ENCODE measurements at regions not wholly inside any gene's neighbourhood (a gene's known extent, or its start where the extent isn't known, plus 50 kb on each side); places are given as distances from the start of the nearest gene placed in this dataset.

GRCh38 chrX:77160301-77160700 is 286.9 kb upstream of the FGF16 start:
- H3K27me3 ChIP-seq (ENCODE audit: insufficient read depth, low read length): no peaks in the 10 kb centered on the region
- Mint-ChIP-seq H3K9me3 (peaks cover 86 to 93% of the 10 kb centered on the region in 2 experiments), H3K27ac (no peak overlapping the region), H3K36me3 (ENCODE audit: insufficient read depth in 1 of 3, low read depth in 3 of 3) (peaks cover 0 to 9% (median 2%) of the 10 kb centered on the region in 3 experiments; a peak in 3 of 7 replicates), H3K4me3 (no peak overlapping the region), H3K27me3 (ENCODE audit: low read depth) (peaks cover 1% of the 10 kb centered on the region; the same call in 1 of the 2 replicates), H3K4me1 (peaks cover 0 to 4% of the 10 kb centered on the region in 2 experiments; a peak in 2 of 4 replicates)
- peaks cover 18% of the 10 kb centered on the region for H3K9me3 ChIP-seq (ENCODE audit: control insufficient read depth, low read depth, low read length)
- no peaks in the 10 kb centered on the region for H3K79me2 ChIP-seq (ENCODE audit: insufficient read depth, low read length)
- TF ChIP-seq CTCF (conservative IDR thresholded peaks at IDR 0.05): peak; percentile 65
- H3K18ac ChIP-seq (ENCODE audit: insufficient read length, low read depth, low read length): no peak overlapping the region
- no peak overlapping the region for H4K8ac ChIP-seq (replicated peaks; ENCODE audit: insufficient read length, low read depth, low read length)
- no peaks in the 10 kb centered on the region for H3K79me1 ChIP-seq (ENCODE audit: insufficient read depth, low read depth, low read length, poor library complexity, severe bottlenecking)
- no peak overlapping the region for H3K14ac ChIP-seq (ENCODE audit: insufficient read depth, low read length)
- H3K4me2 ChIP-seq (ENCODE audit: insufficient read depth, insufficient read length, low read length): no peak overlapping the region
- no peak overlapping the region for H2BK120ac ChIP-seq (ENCODE audit: low read depth, low read length, poor library complexity, severe bottlenecking)
- H3K23ac ChIP-seq (ENCODE audit: insufficient read length, low read depth, low read length): no peak overlapping the region
- H3K23me2 ChIP-seq (ENCODE audit: insufficient read length, low read depth, low read length, poor library complexity, severe bottlenecking): no peaks in the 10 kb centered on the region
- H2BK20ac ChIP-seq (ENCODE audit: low read depth, low read length, poor library complexity, severe bottlenecking): no peak overlapping the region
- no CpG with 5 or more reads among the region's 2 CpGs for WGBS (ENCODE audit: extremely low coverage, insufficient read length, low lambda C conversion rate)
- H2AFZ ChIP-seq (ENCODE audit: low read length): no peak overlapping the region
- H4K20me1 ChIP-seq (ENCODE audit: control insufficient read depth, insufficient read depth, insufficient read length): no peaks in the 10 kb centered on the region
- no peak overlapping the region for H2AK5ac ChIP-seq (ENCODE audit: insufficient read length, low read length)
- H2BK15ac ChIP-seq (ENCODE audit: low read depth, low read length): no peak overlapping the region
- H3K4ac ChIP-seq (ENCODE audit: low read depth, low read length): no peak overlapping the region
- H4K91ac ChIP-seq (ENCODE audit: insufficient read length, low read depth, low read length): no peak overlapping the region
- no peaks in the 10 kb centered on the region for H3K4me1 ChIP-seq (ENCODE audit: insufficient read depth, low read length)
- H2BK5ac ChIP-seq (ENCODE audit: insufficient read length, low read length): no peak overlapping the region
- no peak overlapping the region for H3K56ac ChIP-seq (ENCODE audit: insufficient read length, low read depth, low read length)
- H3K9ac ChIP-seq (ENCODE audit: extremely low read depth, insufficient read length, low read length): no peak overlapping the region
- H3T11ph ChIP-seq (ENCODE audit: low read length): no peak overlapping the region
- no peak overlapping the region for H2BK12ac ChIP-seq (ENCODE audit: insufficient read length, low read depth, low read length)
- no peak overlapping the region for H3K27ac ChIP-seq (ENCODE audit: insufficient read length, low read depth, low read length)
- peak; percentile 65 for DNase-seq
- H4K5ac ChIP-seq (ENCODE audit: insufficient read length, low read depth, low read length): no peak overlapping the region

Data from H9 (cell line).